Motor neuron (in vitro differentiated cells): ENCODE measurements at regions not wholly inside any gene's neighbourhood (a gene's known extent, or its start where the extent isn't known, plus 50 kb on each side); places are given as distances from the start of the nearest gene placed in this dataset.

Source experiments
- ATAC-seq, 8 experiments: fragments of 200-7000 bp; cut with Tn5 transposase; replicated peaks in 6 of 8; 2 replicates each; pipeline ENCODE4 v1.8.0; 2021; ENCODE audit warnings: mild to moderate bottlenecking in 8 of 8, moderate library complexity in 8 of 8
- H3K27ac ChIP-seq, 2 donors: fragments of 250-450 bp; sonication (Bioruptor Pico); 2 replicates each; pipeline ENCODE4 v1.9.0; 2021; ENCODE audit warnings: antibody characterized with exemption in 2 of 2, mild to moderate bottlenecking in 2 of 2, moderate library complexity in 1 of 2
- H3K4me1 ChIP-seq, 2 donors: fragments of 250-450 bp; sonication (Bioruptor Pico); replicated peaks in 1 of 2; 2 replicates each; pipeline ENCODE4 v1.6.1; 2021; ENCODE audit warnings: antibody characterized with exemption in 2 of 2, mild to moderate bottlenecking in 2 of 2, moderate library complexity in 1 of 2
- H3K4me3 ChIP-seq, 5 donors: fragments of 250-450 bp; sonication (Bioruptor Pico); 2 replicates each; pipeline ENCODE4 v1.9.0; 2021; ENCODE audit warnings: antibody characterized with exemption in 5 of 5, mild to moderate bottlenecking in 5 of 5, moderate library complexity in 4 of 5
- WGBS, 10 experiments: fragments of 450-650 bp; shearing (Covaris generic); methylation state at CpG; one replicate each; pipeline ENCODE4 v1.0.0; 2022; 5-methylcytosine and 5-hydroxymethylcytosine counted together
- in situ Hi-C, 9 experiments: fragments of 400-800 bp; cut with MboI; loops; one replicate each; pipeline ENCODE4 v1.15.0; 2021; ENCODE audit warnings: low sequenced_read_pairs in 9 of 9, low pct_unique_long_range_greater_than_20kb in 2 of 9; ENCODE audit not compliant: unreplicated experiment in 9 of 9

DNA sequence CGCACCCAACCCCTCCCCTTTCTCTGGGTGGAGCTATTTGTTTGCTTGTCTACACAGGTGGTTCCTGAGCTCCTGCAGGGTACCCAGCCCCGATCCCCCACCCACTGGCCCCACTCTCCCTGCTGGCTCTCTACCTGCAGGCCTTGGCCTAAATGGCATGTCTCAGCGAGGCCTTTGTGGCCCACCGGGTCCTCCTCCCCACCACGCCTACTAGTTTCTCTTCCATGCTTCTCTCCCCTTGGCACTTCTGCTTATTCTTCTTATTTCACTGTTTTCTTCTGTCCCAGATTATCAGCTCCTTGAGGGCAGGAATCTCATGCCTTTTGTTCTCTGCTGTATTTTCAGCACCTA is 57.4 kb upstream of the ZNF536 start:
- Histone ChIP-seq H3K4me1 (peaks cover 22 to 34% of the 10 kb centered on the region in 2 donors), H3K4me3 (no peak overlapping the region), H3K27ac (no peak overlapping the region)
- WGBS, 10 experiments: 89 to 100% (median 92%) methylated on average over 1 to 4 of the region's 5 CpGs; no CpG with 5 or more reads in 7 of the 10 experiments
- in situ Hi-C loops: no loop called here
- no peak for ATAC-seq

DNA sequence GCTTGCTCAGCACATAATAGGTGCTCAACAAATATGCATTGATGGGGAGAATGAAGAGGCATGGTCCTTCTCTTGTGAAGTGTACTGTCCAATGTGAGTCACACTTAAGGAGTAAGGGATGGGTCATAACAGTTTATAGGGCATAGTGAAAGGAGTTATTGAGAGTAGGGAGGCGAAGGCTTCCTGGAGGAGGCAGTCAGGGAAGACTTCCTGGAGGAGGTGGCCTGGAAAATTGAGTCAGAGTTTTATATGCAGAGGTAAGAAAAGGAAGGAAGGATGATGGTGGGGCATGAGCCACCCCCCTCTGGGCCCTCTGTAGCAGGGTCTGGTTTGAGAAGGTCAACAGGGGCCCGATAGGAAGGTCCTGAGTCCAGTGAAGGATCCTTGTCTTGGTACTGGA is 57.0 kb upstream of the ZNF536 start:
- Histone ChIP-seq H3K4me3 (no peak overlapping the region), H3K4me1 (peaks cover 18 to 30% of the 10 kb centered on the region in 2 donors), H3K27ac (no peak overlapping the region)
- in situ Hi-C loops: no loop called here
- WGBS, 10 experiments: 40 to 100% (median 94%) methylated on average over 1 to 2 of the region's 2 CpGs; no CpG with 5 or more reads in 3 of the 10 experiments
- ATAC-seq: no peak

DNA sequence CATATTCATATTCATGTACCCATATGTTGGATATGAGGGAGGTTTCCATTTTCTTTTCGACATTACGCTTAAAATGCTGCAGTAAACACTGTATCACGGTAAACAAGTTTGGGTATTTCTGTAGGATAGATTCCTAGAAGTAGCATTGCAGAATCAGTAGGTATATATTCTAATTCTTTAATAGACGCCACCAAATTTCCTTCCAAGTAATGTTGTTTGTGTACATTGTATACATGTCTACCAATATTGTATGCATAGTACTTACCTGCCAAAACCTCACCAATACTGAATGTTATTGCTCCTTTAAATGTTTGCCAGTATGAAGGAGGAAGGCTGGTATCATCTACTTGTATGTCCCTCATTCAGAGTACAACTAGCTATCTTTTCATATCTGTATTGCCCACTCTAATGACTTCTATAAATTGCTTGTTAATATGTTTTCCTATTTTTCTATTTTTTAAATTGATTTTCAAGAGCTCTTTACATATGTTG is 56.1 kb upstream of the ZNF536 start:
- H3K4me3 ChIP-seq: no peak overlapping the region
- in situ Hi-C loops: no loop called here
- no peak overlapping the region for H3K27ac ChIP-seq
- ATAC-seq: no peak
- whole genome bisulfite sequencing, 10 experiments: 80 to 100% (median 98%) methylated on average over 1 to 4 of the region's 4 CpGs; no CpG with 5 or more reads in 1 of the 10 experiments
- H3K4me1 ChIP-seq: peaks cover 9 to 21% of the 10 kb centered on the region in 2 donors

DNA sequence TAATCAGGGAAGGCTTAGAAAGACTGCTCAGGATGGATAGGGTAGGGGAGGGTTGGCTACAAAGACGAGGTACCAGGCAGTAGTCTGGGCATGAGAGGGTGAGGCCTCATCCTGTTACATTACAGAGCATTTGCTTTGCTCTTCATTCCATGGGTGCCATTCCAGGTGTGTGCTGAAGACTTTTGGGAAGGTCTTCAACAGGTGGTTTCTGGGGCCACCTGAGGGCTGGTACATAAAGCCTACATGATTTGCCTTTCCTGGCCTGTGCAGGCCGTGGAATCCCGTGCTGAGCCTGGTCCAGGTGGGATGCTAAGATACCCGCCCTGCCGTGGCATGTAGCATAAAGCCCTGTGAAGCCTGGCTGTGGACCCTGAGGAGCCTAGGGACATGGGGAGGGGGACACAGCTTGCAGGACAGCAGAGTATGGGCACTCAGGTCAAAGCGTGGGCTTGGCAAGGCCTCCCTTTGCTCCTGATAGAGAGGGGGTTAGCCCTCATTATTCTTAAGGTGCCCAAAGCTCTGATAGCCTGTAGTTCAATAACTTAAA is 55.6 kb upstream of the ZNF536 start:
- H3K27ac ChIP-seq: no peak overlapping the region
- WGBS, 10 experiments: 17 to 100% (median 94%) methylated on average over 1 to 3 of the region's 6 CpGs; no CpG with 5 or more reads in 1 of the 10 experiments
- H3K4me3 ChIP-seq: no peak overlapping the region
- in situ Hi-C loops: no loop called here
- no peak for ATAC-seq
- peaks cover 5 to 16% of the 10 kb centered on the region in 2 donors for H3K4me1 ChIP-seq

DNA sequence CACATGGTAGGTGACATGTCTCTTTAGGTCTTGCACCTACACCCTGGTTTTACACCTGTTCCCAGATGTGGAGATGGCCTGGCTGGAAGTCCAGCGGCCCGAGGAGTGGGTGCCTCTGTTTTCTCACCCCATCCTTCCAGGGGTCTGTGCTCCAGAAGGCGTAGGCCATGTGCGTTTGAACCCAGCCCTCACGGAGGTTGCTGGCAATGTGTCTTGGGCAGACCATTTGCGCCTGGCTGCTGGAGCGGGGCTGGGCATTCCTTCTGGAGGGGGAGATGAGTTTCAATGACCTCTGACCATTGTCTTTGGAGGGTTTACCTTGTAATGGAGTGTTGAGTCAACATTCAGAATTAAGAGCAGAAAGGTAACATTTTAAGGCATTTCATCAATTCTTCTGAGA is 54.8 kb upstream of the ZNF536 start:
- in situ Hi-C loops: no loop called here
- Histone ChIP-seq H3K27ac (no peak overlapping the region), H3K4me1 (peaks cover 5 to 15% of the 10 kb centered on the region in 2 donors), H3K4me3 (no peak overlapping the region)
- 70 to 100% (median 90%) methylated on average over 1 to 3 of the region's 7 CpGs; no CpG with 5 or more reads in 4 of the 10 experiments for WGBS, 10 experiments
- no peak for ATAC-seq

DNA sequence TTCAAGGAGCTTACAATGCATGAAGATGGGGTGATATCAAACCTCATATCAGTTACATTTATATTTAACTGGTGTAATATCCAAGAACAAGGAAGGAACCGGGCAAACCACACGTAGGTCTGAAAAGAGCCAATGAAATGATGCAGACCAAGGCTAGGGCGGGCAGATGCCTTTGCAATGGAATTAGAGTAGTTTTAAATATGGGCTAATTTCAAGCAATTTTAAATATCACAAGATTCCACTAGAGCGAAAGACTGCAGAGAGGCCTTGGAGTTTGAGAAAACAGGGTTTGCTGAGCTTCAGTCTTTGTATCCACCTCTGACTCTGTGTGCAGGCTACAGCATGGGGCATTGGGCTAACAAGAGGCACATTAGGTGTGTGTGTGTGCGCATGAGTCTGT is 53.9 kb upstream of the ZNF536 start:
- no peak overlapping the region for H3K4me3 ChIP-seq
- peak in 1 of 8 experiments; percentile 33 for ATAC-seq
- H3K4me1 ChIP-seq: peaks cover 5 to 12% of the 10 kb centered on the region in 2 donors
- H3K27ac ChIP-seq: no peak overlapping the region
- WGBS, 10 experiments: 68 to 100% (median 98%) methylated on average over 1 to 4 of the region's 5 CpGs; no CpG with 5 or more reads in 2 of the 10 experiments
- in situ Hi-C loops: no loop called here

DNA sequence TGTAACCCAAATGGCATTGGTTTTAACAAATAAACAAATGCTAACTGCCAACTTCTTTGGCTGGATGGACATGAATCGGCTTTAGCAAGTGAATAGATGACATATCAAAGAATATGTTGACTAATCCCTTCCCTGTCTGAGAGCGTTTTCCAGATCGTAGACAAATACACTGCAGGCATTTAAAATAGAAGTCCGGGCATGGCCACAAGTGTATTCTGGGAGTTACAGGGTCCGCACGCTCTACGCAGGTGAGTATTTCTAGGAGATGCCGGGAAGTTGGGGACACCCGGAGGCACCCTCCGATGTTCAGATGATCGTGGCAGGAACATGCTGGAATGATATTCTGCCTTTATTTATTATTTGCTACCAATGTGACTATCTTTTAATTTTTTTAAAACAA is 53.2 kb upstream of the ZNF536 start:
- ATAC-seq: no peak
- Histone ChIP-seq H3K27ac (no peak overlapping the region), H3K4me3 (no peak overlapping the region), H3K4me1 (peaks cover 5 to 7% of the 10 kb centered on the region in 2 donors)
- 52 to 92% (median 76%) methylated on average over 3 to 11 of the region's 11 CpGs for WGBS, 10 experiments
- in situ Hi-C loops: no loop called here

DNA sequence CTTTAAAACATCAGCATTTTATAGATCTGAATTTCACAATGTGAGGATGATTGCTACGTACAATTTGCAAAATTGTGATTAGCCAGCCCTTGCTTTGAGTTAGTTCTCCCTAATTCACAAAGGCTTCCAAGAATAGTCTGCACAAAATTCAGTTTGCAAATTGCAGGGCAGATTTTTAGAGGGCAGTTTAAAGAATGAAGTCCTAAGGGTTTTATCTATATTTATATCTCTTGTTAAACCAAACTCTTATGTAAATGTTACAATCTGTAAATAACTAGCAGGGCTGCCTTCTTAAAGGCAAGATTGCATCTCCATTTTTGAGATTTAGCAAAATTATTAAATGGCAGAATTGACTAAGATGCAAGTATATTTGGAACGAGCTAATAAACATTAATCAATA is 52.8 kb upstream of the ZNF536 start:
- ATAC-seq: no peak
- H3K4me1 ChIP-seq: peaks cover 5 to 6% of the 10 kb centered on the region in 2 donors
- H3K27ac ChIP-seq: no peak overlapping the region
- 10 to 100% (median 67%) methylated on average over 1 to 2 of the region's 2 CpGs; no CpG with 5 or more reads in 1 of the 10 experiments for WGBS, 10 experiments
- no peak overlapping the region for H3K4me3 ChIP-seq
- in situ Hi-C loops: no loop called here

DNA sequence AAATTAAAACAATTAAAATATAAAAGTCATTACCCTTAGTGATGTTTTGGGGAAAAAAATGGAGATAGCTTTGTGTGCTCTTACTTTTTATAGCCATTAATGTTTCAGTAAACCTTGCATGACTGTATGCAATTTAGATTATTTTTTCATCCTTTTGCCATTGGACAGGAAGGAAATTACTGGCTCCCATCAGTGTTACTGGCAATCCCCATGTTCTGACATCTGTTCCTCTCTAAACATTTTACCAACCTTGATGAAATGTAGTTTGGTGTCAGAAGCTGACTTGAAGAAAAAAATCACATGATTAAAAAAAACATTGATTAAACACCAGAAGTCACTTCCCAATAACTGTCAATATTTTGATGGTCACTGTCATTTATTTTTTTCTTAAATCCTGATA is 52.3 kb upstream of the ZNF536 start:
- H3K4me3 ChIP-seq: no peak overlapping the region
- H3K27ac ChIP-seq: no peak overlapping the region
- H3K4me1 ChIP-seq: peaks cover 5 to 6% of the 10 kb centered on the region in 2 donors
- in situ Hi-C loops: no loop called here
- ATAC-seq: no peak

DNA sequence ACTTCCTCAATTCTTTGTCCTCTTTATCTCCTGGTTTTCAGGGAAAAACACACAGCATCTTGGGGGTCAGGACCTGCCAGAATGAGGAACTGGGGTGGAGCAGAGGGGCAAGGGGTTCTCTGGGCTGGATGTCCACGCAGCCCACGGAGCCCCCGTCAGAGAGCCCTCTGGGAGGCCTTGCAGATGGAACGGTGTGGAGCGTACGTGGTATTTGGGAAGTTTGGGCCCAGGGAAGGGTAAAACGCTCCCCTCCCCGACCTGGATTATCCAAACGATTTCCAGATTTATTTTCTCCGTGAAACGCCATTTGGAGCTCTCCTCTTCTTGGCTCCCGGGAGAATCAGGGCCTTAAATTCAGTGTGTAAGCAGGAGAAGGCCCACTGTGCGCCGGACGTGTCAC is 51.7 kb upstream of the ZNF536 start:
- H3K4me3 ChIP-seq: no peak overlapping the region
- WGBS, 10 experiments: 56 to 100% (median 80%) methylated on average over 3 to 13 of the region's 15 CpGs; no CpG with 5 or more reads in 3 of the 10 experiments
- peaks cover 5 to 6% of the 10 kb centered on the region in 2 donors for H3K4me1 ChIP-seq
- ATAC-seq: no peak
- H3K27ac ChIP-seq: no peak overlapping the region
- in situ Hi-C loops: no loop called here

DNA sequence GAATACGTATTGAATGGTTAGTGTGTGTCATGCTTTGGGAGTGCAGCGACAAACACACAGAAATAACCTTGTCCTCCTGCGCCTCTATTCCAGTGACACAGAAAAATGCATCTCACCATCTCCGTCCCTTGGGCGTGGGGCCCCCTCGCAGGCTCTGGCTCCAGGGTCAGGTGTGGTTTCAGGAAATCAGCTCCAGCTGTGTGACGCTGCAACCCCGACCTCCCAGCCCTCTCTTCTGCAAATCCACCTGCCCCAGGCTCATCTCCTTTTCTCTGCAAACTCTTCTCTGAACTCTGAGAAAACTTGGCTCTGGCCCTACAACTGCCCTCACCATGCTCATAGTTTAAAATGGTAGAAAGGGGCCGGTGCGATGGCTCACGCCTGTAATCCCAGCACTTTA is 51.3 kb upstream of the ZNF536 start:
- Histone ChIP-seq H3K27ac (no peak overlapping the region), H3K4me1 (peaks cover 5 to 6% of the 10 kb centered on the region in 2 donors), H3K4me3 (no peak overlapping the region)
- in situ Hi-C loops: no loop called here
- ATAC-seq: no peak
- 78 to 100% (median 92%) methylated on average over 1 to 8 of the region's 11 CpGs; no CpG with 5 or more reads in 2 of the 10 experiments for WGBS, 10 experiments
